Esophagus squamous epithelium (tissue), 4 donors: ENCODE measurements at regions not wholly inside any gene's neighbourhood (a gene's known extent, or its start where the extent isn't known, plus 50 kb on each side); places are given as distances from the start of the nearest gene placed in this dataset.

Source experiments
- CTCF ChIP-seq, 6 experiments: fragments of 450-650 bp in 4 of 6; fragments of 200-600 bp in 2 of 6; sonication (generic) in 2 of 6; IDR thresholded peaks; one replicate each; pipeline ENCODE4 v1.5.1; 2016 to 2019; ENCODE audit warnings: antibody characterized with exemption in 6 of 6, mild to moderate bottlenecking in 4 of 6, moderate library complexity in 4 of 6
- POLR2A ChIP-seq, 4 donors: fragments of 450-650 bp; IDR thresholded peaks; one replicate each; pipeline ENCODE4 v1.6.1; 2017; ENCODE audit warnings: antibody characterized with exemption in 4 of 4, mild to moderate bottlenecking in 4 of 4, moderate library complexity in 3 of 4

- TF ChIP-seq CTCF (IDR thresholded peaks at IDR 0.05): no peak
- no peak for TF ChIP-seq POLR2A (IDR thresholded peaks at IDR 0.05)
These were observed 293.2 kb upstream of the IRX4 start for GRCh38 chr5:2175842-2176404.
